Esophagus squamous epithelium (tissue), 4 donors: ENCODE measurements at regions not wholly inside any gene's neighbourhood (a gene's known extent, or its start where the extent isn't known, plus 50 kb on each side); places are given as distances from the start of the nearest gene placed in this dataset.

ENCODE experiments used
- POLR2A ChIP-seq, 4 donors: fragments of 450-650 bp; IDR thresholded peaks; one replicate each; pipeline ENCODE4 v1.6.1; 2017; ENCODE audit warnings: antibody characterized with exemption in 4 of 4, mild to moderate bottlenecking in 4 of 4, moderate library complexity in 3 of 4
- TF ChIP-seq, protein P1 (sequence below), 6 experiments: fragments of 450-650 bp in 4 of 6; fragments of 200-600 bp in 2 of 6; sonication (generic) in 2 of 6; IDR thresholded peaks; one replicate each; pipeline ENCODE4 v1.5.1; 2016 to 2019; ENCODE audit warnings: antibody characterized with exemption in 6 of 6, mild to moderate bottlenecking in 4 of 6, moderate library complexity in 4 of 6

DNA sequence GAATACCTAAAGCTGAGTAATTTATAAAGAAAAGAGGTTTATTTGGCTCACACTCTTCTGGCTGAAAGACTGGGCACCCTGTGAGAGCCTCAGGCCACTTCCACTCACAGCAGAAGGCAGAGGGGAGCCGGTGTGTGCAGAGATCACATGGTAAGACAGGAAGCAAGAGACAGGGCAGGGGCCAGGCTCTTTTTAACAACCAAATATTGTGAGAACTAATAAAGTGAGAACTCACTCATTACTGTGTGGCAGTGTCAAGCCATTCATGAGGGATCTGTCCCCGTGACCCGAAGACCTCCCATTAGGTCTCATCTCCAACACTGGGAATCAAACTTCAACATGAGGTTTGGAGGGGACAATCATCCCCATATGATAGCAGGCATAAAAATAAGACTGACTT, 180.8 kb upstream of the DIO3 start:
- TF ChIP-seq, protein P1, sequence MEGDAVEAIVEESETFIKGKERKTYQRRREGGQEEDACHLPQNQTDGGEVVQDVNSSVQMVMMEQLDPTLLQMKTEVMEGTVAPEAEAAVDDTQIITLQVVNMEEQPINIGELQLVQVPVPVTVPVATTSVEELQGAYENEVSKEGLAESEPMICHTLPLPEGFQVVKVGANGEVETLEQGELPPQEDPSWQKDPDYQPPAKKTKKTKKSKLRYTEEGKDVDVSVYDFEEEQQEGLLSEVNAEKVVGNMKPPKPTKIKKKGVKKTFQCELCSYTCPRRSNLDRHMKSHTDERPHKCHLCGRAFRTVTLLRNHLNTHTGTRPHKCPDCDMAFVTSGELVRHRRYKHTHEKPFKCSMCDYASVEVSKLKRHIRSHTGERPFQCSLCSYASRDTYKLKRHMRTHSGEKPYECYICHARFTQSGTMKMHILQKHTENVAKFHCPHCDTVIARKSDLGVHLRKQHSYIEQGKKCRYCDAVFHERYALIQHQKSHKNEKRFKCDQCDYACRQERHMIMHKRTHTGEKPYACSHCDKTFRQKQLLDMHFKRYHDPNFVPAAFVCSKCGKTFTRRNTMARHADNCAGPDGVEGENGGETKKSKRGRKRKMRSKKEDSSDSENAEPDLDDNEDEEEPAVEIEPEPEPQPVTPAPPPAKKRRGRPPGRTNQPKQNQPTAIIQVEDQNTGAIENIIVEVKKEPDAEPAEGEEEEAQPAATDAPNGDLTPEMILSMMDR (IDR thresholded peaks at IDR 0.05), result no peak
- no peak for TF ChIP-seq POLR2A (IDR thresholded peaks at IDR 0.05)
